Osteocyte (in vitro differentiated cells): ENCODE measurements at regions not wholly inside any gene's neighbourhood (a gene's known extent, or its start where the extent isn't known, plus 50 kb on each side); places are given as distances from the start of the nearest gene placed in this dataset.
A peak's percentile ranks its signal among the peaks of the same experiment; 100 is the strongest.

Source experiments
- DNase-seq: peaks from one replicate; pipeline ENCODE4 v3.0.0; 2021; ENCODE audit warnings: mixed read lengths; ENCODE audit not compliant: unreplicated experiment; ENCODE audit errors: extremely low spot score
- H3K27ac Mint-ChIP-seq: one replicate; pipeline ENCODE4 v1.8.0; 2021; ENCODE audit warnings: mild to moderate bottlenecking, mixed read lengths; ENCODE audit not compliant: unreplicated experiment
- H3K27me3 Mint-ChIP-seq: one replicate; pipeline ENCODE4 v1.8.0; 2021; ENCODE audit warnings: mixed read lengths; ENCODE audit not compliant: unreplicated experiment
- H3K36me3 Mint-ChIP-seq: one replicate; pipeline ENCODE4 v1.8.0; 2021; ENCODE audit warnings: mixed read lengths; ENCODE audit not compliant: unreplicated experiment
- H3K4me1 Mint-ChIP-seq: one replicate; pipeline ENCODE4 v1.8.0; 2021; ENCODE audit warnings: mixed read lengths; ENCODE audit not compliant: unreplicated experiment
- H3K4me3 Mint-ChIP-seq: one replicate; pipeline ENCODE4 v1.8.0; 2021; ENCODE audit warnings: mild to moderate bottlenecking, moderate library complexity, mixed read lengths; ENCODE audit not compliant: unreplicated experiment
- H3K9me3 Mint-ChIP-seq: one replicate; pipeline ENCODE4 v1.8.0; 2021; ENCODE audit warnings: mixed read lengths; ENCODE audit not compliant: unreplicated experiment
- CTCF ChIP-seq: fragments of 200-600 bp; sonication (generic); IDR thresholded peaks from 2 replicates; pipeline ENCODE4 v1.5.0; 2021; ENCODE audit warnings: antibody characterized with exemption, mild to moderate bottlenecking, moderate library complexity

- DNase-seq, result no peak
- no peak overlapping the region for H3K27ac Mint-ChIP-seq
- H3K4me1 Mint-ChIP-seq, result no peaks in the 10 kb centered on the region
- peaks cover 8% of the 10 kb centered on the region for H3K9me3 Mint-ChIP-seq
- H3K36me3 Mint-ChIP-seq, result no peaks in the 10 kb centered on the region
- no peaks in the 10 kb centered on the region for H3K27me3 Mint-ChIP-seq
- no peak overlapping the region for H3K4me3 Mint-ChIP-seq
- no peak for TF ChIP-seq CTCF
These were observed 813.6 kb upstream of the MIR17HG start for GRCh38 chr13:90533866-90534265.

GRCh38 chr13:90534617-90535370 lies 812.7 kb upstream of the MIR17HG start:
- H3K27me3 Mint-ChIP-seq, result no peaks in the 10 kb centered on the region
- no peak overlapping the region for H3K27ac Mint-ChIP-seq
- H3K4me3 Mint-ChIP-seq, result no peak overlapping the region

GRCh38 chr13:90535421-90535820 lies 812.1 kb upstream of the MIR17HG start:
- H3K4me3 Mint-ChIP-seq, result no peak overlapping the region
- H3K36me3 Mint-ChIP-seq, result no peaks in the 10 kb centered on the region
- no peak for TF ChIP-seq CTCF
- no peaks in the 10 kb centered on the region for H3K4me1 Mint-ChIP-seq
- no peak overlapping the region for H3K27ac Mint-ChIP-seq
- H3K9me3 Mint-ChIP-seq, result peaks cover 17% of the 10 kb centered on the region
- DNase-seq, result no peak
- H3K27me3 Mint-ChIP-seq, result no peaks in the 10 kb centered on the region

More at GRCh38 chr13:90534617-90535370, 812.7 kb upstream of the MIR17HG start:
- Mint-ChIP-seq H3K9me3 (peaks cover 13% of the 10 kb centered on the region), H3K4me1 (no peaks in the 10 kb centered on the region), H3K36me3 (no peaks in the 10 kb centered on the region)
- no peak for TF ChIP-seq CTCF
- DNase-seq, result peak; percentile 68

- Mint-ChIP-seq H3K27ac (no peak overlapping the region), H3K4me3 (no peak overlapping the region), H3K36me3 (no peaks in the 10 kb centered on the region), H3K27me3 (no peaks in the 10 kb centered on the region), H3K4me1 (no peaks in the 10 kb centered on the region), H3K9me3 (peaks cover 19% of the 10 kb centered on the region)
- no peak for TF ChIP-seq CTCF
- no peak for DNase-seq
These were observed 809.4 kb upstream of the MIR17HG start for GRCh38 chr13:90538063-90538462.

GRCh38 chr13:90541346-90541745 lies 806.1 kb upstream of the MIR17HG start:
- Mint-ChIP-seq H3K27ac (no peak overlapping the region), H3K9me3 (peaks cover 23% of the 10 kb centered on the region), H3K27me3 (no peaks in the 10 kb centered on the region), H3K4me1 (no peaks in the 10 kb centered on the region), H3K4me3 (no peak overlapping the region), H3K36me3 (no peaks in the 10 kb centered on the region)
- DNase-seq, result no peak
- TF ChIP-seq CTCF, result no peak
